ENCODE measurements at regions not wholly inside any gene's neighbourhood (a gene's known extent, or its start where the extent isn't known, plus 50 kb on each side); places are given as distances from the start of the nearest gene placed in this dataset.

DNA sequence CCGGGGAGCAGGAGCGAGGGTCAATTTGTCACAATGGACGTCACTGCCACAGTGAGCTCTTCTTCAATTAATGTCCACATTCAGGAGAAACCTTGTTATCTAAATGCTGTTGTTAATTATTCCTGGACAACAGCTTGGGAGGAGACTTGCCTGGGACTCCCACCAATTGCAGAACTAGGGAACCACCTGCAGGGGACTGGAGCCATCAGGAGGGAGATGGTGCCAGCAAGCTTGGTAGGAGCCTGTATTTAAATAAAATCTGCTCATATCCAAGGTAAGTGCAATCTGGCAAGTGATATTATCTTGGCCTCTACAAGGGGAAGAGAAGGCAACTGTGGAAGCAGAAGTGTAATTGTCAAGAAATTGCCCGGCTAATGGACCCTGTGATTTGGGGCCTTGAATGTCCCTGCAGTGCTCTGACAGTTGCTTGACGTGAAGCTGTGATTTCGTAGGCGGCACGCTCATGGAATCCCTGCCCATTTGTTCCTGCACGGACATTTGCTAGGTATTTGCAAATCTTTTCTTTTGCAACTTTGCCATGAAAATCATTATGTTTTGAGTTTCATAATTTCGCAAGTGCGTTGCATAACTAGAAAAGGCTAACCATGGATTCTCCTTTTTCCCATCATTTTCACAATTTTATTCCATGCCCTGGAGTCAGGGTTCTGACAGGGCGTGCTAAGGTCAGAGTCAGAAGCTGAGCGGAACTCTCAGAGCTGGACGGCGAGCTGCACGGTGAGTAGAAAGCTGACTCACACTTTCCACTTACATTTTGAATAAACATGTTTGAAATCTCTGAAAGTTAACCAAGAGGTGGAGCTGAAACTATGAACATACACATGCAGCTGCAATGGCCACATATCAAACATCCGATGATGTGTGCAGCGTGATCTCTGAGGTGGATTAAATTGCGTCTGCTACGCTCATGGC lies 84.9 kb upstream of the TCERG1L start:
- TF ChIP-seq, protein P1, sequence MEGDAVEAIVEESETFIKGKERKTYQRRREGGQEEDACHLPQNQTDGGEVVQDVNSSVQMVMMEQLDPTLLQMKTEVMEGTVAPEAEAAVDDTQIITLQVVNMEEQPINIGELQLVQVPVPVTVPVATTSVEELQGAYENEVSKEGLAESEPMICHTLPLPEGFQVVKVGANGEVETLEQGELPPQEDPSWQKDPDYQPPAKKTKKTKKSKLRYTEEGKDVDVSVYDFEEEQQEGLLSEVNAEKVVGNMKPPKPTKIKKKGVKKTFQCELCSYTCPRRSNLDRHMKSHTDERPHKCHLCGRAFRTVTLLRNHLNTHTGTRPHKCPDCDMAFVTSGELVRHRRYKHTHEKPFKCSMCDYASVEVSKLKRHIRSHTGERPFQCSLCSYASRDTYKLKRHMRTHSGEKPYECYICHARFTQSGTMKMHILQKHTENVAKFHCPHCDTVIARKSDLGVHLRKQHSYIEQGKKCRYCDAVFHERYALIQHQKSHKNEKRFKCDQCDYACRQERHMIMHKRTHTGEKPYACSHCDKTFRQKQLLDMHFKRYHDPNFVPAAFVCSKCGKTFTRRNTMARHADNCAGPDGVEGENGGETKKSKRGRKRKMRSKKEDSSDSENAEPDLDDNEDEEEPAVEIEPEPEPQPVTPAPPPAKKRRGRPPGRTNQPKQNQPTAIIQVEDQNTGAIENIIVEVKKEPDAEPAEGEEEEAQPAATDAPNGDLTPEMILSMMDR (IDR thresholded peaks at IDR 0.05), result no peak
- Mint-ChIP-seq H3K27ac (no peak overlapping the region), H3K4me3 (no peak overlapping the region), H3K27me3 (ENCODE audit: insufficient read depth) (peaks cover 6% of the 10 kb centered on the region), H3K9me3 (peaks cover 67% of the 10 kb centered on the region), H3K4me1 (ENCODE audit: low read depth) (no peaks in the 10 kb centered on the region), H3K36me3 (ENCODE audit: low read depth) (peaks cover 19% of the 10 kb centered on the region; the same call in 1 of the 2 replicates)
- no peak for DNase-seq

DNA sequence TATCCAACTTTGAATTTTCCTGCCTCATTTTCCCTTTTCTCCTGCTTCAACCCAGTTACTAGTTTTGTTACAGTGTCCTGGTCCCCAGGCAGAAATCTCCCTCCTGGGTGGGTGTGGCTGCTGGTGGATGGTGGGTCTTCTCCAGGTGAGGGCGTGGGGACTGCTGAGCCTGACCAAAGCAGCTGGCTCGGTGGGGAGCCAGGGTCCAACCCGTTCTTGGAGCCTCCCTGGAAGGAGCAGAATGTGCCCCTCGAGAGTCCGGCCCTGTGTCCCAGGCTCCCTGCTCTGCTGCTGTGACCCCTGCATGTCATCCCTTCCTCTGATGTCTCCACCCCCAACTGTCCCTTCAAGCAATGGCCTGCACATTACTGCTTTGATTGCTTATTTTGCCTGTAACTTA lies 86.6 kb upstream of the TCERG1L start:
- DNase-seq, result no peak
- H3K9me3 Mint-ChIP-seq, result peaks cover 78% of the 10 kb centered on the region
- no peak overlapping the region for H3K27ac Mint-ChIP-seq
- H3K4me1 Mint-ChIP-seq (ENCODE audit: low read depth), result no peaks in the 10 kb centered on the region
- no peak overlapping the region for H3K4me3 Mint-ChIP-seq
- peaks cover 6% of the 10 kb centered on the region; the same call in 1 of the 2 replicates for H3K27me3 Mint-ChIP-seq (ENCODE audit: insufficient read depth)
- TF ChIP-seq, protein P1 (IDR thresholded peaks at IDR 0.05), result no peak
- peaks cover 22% of the 10 kb centered on the region; the same call in 1 of the 2 replicates for H3K36me3 Mint-ChIP-seq (ENCODE audit: low read depth)

DNA sequence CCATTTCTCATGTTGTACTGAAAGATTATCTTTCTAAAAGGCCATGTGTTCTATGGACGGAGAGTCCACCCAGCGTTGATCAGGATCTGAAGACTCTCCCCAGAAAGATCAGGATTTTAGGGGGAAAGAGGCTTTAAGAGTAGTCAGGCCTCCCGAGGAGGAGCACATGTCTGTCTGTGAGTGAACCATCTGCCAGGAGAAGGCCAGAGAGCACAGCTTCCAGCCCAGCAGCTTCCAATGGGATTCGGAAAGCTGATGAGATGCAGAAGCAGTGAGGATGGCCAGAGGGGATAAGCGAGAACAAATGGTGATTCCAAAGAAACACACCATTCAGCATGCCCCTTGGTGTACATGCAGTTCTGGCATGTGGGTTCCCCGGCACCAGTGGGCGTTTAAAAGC lies 88.5 kb upstream of the TCERG1L start:
- no peaks in the 10 kb centered on the region for H3K4me1 Mint-ChIP-seq (ENCODE audit: low read depth)
- TF ChIP-seq, protein P1 (IDR thresholded peaks at IDR 0.05), result no peak
- no peak overlapping the region for H3K4me3 Mint-ChIP-seq
- peaks cover 19% of the 10 kb centered on the region for H3K36me3 Mint-ChIP-seq (ENCODE audit: low read depth)
- peaks cover 73% of the 10 kb centered on the region for H3K9me3 Mint-ChIP-seq
- H3K27me3 Mint-ChIP-seq (ENCODE audit: insufficient read depth), result peaks cover 5% of the 10 kb centered on the region; the same call in 1 of the 2 replicates
- DNase-seq, result no peak
- no peak overlapping the region for H3K27ac Mint-ChIP-seq

DNA sequence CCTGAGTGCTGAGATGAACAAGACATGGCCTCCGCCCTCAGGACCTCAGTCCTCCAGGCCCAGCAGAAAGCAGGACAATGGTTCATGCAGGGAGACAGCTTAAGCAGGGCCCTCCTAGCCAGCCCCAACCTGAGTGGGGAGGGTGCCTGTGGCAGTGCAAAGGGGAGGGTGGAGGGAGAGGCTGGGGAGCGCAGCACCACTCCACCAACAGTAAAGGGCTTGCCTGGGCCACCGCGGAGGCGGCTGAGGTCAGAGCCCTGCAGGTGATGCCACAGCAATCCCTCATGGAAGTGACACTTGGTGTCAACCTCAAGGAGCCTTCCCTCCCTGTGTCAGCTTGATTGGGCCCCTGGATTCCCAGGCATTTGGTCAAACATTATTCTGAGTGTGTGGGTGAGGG lies 89.0 kb upstream of the TCERG1L start:
- TF ChIP-seq, protein P1 (IDR thresholded peaks at IDR 0.05), result no peak
- no peak overlapping the region for H3K4me3 Mint-ChIP-seq
- H3K36me3 Mint-ChIP-seq (ENCODE audit: low read depth), result peaks cover 19% of the 10 kb centered on the region
- peaks cover 5% of the 10 kb centered on the region; the same call in 1 of the 2 replicates for H3K27me3 Mint-ChIP-seq (ENCODE audit: insufficient read depth)
- DNase-seq, result no peak
- no peak overlapping the region for H3K27ac Mint-ChIP-seq
- H3K9me3 Mint-ChIP-seq, result peaks cover 73% of the 10 kb centered on the region
- H3K4me1 Mint-ChIP-seq (ENCODE audit: low read depth), result no peaks in the 10 kb centered on the region

DNA sequence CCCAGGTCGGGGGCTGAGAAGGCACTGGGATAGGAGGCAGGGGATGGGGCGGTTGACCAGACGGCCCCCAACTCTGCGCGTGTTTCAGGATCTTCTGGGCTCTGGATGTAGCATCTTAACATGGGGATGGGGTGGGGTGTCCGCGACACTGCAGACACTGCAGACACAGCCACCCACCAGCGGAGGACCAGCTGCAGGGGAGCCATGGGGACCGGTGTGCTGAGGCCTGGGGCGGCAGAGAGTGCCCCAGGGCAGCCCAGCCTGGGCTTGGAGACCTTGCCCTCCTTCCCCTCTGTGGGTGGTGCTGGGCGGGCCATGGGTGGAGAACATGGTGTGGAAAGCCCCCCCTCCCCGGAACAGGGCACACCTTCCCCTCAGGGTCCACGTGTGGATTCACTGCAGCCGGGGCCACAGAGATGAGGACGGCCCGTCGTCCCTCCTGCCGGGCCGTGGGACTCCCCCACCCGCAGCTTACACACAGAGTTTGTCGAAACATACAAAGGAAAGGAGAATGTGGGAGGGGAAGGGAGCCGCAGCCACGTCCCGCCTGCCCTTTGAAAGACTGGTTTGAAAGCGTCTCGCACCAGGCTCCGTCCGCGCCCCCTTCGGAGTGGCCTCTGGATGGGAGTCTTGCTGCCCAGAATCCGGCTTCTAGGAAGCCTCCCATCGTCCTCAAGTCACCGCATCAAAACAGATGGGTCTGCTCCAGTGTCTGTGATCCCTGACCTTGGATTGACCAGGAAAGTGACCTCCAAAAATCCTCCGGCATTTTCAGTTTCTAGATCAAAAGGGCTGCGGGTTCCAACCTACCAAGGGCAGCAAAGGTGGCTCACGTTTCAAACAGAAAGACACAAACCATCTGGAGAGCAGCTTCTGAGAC lies 91.5 kb upstream of the TCERG1L start:
- Mint-ChIP-seq H3K36me3 (ENCODE audit: low read depth) (peaks cover 18% of the 10 kb centered on the region), H3K27ac (no peak overlapping the region), H3K4me3 (no peak overlapping the region), H3K4me1 (ENCODE audit: low read depth) (no peaks in the 10 kb centered on the region), H3K27me3 (ENCODE audit: insufficient read depth) (peaks cover 2% of the 10 kb centered on the region; the same call in 1 of the 2 replicates), H3K9me3 (peaks cover 71% of the 10 kb centered on the region)
- no peak for DNase-seq
- TF ChIP-seq, protein P1 (IDR thresholded peaks at IDR 0.05), result no peak
